ENCODE measurements at regions not wholly inside any gene's neighbourhood (a gene's known extent, or its start where the extent isn't known, plus 50 kb on each side); places are given as distances from the start of the nearest gene placed in this dataset.

GRCh38 chr10:29078919-29079318 is 210.0 kb upstream of the LYZL1 start:
- TF ChIP-seq POLR2AphosphoS5 (IDR thresholded peaks at IDR 0.05; ENCODE audit: insufficient read depth in 1 of 2, low read depth in 1 of 2) (no peak), POLR2A (IDR thresholded peaks at IDR 0.05) (no peak)
- TF ChIP-seq, protein P1, sequence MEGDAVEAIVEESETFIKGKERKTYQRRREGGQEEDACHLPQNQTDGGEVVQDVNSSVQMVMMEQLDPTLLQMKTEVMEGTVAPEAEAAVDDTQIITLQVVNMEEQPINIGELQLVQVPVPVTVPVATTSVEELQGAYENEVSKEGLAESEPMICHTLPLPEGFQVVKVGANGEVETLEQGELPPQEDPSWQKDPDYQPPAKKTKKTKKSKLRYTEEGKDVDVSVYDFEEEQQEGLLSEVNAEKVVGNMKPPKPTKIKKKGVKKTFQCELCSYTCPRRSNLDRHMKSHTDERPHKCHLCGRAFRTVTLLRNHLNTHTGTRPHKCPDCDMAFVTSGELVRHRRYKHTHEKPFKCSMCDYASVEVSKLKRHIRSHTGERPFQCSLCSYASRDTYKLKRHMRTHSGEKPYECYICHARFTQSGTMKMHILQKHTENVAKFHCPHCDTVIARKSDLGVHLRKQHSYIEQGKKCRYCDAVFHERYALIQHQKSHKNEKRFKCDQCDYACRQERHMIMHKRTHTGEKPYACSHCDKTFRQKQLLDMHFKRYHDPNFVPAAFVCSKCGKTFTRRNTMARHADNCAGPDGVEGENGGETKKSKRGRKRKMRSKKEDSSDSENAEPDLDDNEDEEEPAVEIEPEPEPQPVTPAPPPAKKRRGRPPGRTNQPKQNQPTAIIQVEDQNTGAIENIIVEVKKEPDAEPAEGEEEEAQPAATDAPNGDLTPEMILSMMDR (IDR thresholded peaks at IDR 0.05): no peak
